RWPE1 (cell line): ENCODE measurements at regions not wholly inside any gene's neighbourhood (a gene's known extent, or its start where the extent isn't known, plus 50 kb on each side); places are given as distances from the start of the nearest gene placed in this dataset.

Source experiments
- CTCF ChIA-PET: fragments of 350-600 bp; sonication (Branson Sonifier 250); formaldehyde crosslinking; extraction: SDS; loops from one replicate; lab custom pipeline; 2021; lab: Yijun Ruan, JAX
- POLR2A ChIA-PET: fragments of 400-600 bp; formaldehyde crosslinking; extraction: SDS; loops from one replicate; lab custom pipeline; 2020; ENCODE audit warnings: antibody characterized with exemption; ENCODE audit not compliant: low non-redundant PET; lab: Yijun Ruan, JAX
- DNase-seq: peaks from one replicate; pipeline ENCODE4 v3.0.0; 2012; ENCODE audit warnings: low spot score
- H3K27ac ChIP-seq: fragments of 450-650 bp; 2 replicates; pipeline ENCODE4 v1.5.1; 2017
- TF ChIP-seq, protein P1 (sequence below): fragments of 450-650 bp; conservative IDR thresholded peaks from 2 replicates; pipeline ENCODE4 v1.5.1; 2017; ENCODE audit warnings: low read depth, mild to moderate bottlenecking

DNA sequence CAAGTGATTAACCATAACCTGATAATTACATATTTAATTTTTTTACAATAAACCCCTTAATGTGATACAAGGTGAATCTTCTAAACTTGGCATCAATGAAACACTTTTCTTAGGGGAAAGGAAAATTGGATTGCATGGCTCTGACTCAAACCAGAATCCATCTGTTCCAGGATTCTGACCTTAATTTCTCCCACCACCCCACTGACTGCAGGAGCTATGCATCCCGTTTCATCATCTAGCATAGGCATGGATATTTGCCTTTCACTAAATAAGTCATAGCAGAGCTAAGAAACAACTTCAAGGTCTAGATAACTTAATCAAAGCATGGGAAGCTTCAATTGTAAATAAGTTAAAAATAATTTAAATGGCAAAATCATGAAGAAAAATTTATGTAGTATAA lies 156.3 kb downstream of the BTC start:
- TF ChIP-seq, protein P1, sequence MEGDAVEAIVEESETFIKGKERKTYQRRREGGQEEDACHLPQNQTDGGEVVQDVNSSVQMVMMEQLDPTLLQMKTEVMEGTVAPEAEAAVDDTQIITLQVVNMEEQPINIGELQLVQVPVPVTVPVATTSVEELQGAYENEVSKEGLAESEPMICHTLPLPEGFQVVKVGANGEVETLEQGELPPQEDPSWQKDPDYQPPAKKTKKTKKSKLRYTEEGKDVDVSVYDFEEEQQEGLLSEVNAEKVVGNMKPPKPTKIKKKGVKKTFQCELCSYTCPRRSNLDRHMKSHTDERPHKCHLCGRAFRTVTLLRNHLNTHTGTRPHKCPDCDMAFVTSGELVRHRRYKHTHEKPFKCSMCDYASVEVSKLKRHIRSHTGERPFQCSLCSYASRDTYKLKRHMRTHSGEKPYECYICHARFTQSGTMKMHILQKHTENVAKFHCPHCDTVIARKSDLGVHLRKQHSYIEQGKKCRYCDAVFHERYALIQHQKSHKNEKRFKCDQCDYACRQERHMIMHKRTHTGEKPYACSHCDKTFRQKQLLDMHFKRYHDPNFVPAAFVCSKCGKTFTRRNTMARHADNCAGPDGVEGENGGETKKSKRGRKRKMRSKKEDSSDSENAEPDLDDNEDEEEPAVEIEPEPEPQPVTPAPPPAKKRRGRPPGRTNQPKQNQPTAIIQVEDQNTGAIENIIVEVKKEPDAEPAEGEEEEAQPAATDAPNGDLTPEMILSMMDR, result no peak
- DNase-seq, result no peak
- POLR2A ChIA-PET, result no interaction called here
- no peak overlapping the region for H3K27ac ChIP-seq
- CTCF ChIA-PET, result no interaction called here

DNA sequence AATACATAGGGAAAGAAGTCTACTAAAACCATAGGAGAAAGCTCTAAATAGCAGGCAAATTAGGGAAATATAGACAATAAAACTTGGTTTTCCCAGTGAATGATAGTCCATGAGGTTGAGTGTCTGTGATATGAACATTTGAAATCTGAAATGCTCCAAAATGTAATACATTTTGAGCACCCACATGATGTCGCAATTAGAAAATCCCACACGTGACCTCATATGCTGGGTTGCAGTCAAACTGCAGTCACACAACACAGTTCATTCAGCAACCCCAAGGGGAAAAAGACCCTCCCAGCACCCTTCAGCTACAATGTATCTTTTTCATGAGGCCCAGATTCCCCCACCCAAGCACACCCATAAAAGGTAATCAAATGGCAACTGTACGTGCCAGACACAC lies 155.6 kb downstream of the BTC start:
- no peak for DNase-seq
- TF ChIP-seq, protein P1, result no peak
- ChIA-PET POLR2A (no interaction called here), CTCF (no interaction called here)
- H3K27ac ChIP-seq, result no peak overlapping the region

DNA sequence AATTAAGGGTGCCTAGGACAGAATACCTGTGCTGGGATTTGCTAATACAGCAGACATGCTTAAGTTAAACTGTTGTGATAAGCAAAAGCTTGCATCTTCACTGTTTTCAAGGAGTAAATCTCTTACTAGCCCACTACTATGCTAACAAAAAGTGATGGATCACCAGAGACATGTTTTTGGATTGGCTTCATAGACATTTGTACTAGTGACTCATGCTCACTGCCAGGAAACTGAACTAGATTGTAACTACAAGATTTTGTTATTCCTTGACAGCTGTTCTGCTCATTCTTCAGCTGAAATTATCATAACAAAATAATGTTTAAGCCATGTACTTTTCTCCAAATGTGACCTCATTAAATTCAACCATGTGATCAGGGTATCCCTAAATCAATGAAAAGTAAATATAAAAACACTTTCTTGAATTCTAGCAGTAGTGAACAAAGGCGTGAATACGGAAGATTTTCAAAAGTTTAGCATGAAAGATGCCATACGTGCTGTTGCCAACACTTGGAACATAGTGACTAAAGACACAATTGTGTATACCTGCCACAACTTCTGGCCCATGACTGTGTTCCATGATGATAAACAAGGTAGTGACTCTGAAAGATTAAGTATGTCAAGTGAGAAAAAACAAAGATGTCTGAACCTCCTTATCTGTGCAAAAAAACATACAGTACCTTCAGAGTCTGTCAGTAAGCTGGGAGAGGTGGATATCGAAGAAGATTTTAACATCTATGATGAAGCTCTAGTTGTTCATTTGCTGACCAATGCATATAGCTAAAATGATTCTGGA lies 154.0 kb downstream of the BTC start:
- CTCF ChIA-PET, result interaction anchor here (0.7 to 1.5 kb wide), 2 partner anchors 15 to 35 kb away, joined by 3 read pairs; no protein-coding TSS in a partner anchor
- POLR2A ChIA-PET, result no interaction called here
- DNase-seq, result no peak
- TF ChIP-seq, protein P1, result no peak
- H3K27ac ChIP-seq, result no peak overlapping the region

DNA sequence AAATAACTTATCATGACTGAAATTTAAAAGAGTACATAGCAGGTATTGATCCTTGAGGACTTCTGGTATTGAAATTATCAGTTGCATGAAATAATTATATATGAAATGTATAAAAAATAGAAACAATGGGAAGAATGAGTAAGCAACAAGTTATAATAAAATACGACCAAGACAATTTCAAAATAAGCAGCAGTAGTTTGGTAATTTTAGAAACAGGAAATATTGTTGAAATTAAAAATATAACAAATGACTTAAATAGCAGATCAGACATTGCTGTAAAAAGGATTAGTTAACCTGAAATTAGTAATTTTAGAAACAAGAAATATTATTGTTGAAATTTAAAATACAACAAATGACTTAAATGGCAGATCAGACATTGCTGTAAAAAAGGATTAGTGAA lies 152.3 kb downstream of the BTC start:
- CTCF ChIA-PET, result interaction anchor here (1.5 kb wide), 1 partner anchor 17 kb away, joined by 3 read pairs; no protein-coding TSS in a partner anchor
- POLR2A ChIA-PET, result no interaction called here
- DNase-seq, result no peak
- no peak overlapping the region for H3K27ac ChIP-seq
- TF ChIP-seq, protein P1, result no peak

DNA sequence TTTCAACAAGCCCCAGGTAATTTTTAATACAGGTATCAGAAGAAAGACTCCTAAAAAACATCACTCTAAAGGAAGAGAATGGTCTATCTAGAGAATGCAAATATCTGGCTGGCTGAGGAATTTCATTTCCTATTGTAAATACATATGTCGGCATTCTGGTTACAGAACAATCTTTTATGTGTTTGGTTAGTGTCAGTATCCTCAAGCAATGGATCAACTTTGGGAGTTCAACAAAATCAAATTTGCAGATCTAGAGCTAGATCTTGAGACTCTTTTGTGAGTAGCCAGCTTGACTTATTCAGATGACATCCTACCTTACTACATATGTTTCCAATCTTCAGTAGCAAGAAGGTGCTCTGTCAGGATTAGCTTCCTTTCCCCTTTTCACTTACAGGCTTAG lies 145.1 kb downstream of the BTC start:
- H3K27ac ChIP-seq, result no peak overlapping the region
- CTCF ChIA-PET, result no interaction called here
- DNase-seq, result no peak
- POLR2A ChIA-PET, result no interaction called here
- TF ChIP-seq, protein P1, result no peak

DNA sequence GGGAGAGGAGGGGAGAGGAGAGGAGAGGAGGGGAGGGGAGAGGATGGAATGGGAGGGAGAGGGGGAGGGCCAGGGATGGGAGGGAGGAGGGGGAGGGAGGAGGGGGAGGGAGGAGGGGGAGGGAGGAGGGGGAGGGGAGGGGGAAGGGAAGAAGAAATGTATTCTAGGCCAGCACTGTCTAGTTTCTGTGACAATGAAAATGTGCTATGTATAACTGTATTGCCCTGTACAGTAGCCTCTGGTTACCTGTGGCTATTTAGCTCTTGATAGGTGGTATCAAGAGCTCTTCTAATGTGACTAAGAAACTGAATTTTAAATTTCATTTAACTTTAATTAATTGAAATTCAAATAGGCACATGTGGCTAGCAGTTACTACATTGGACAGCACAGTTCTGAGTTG lies 143.1 kb downstream of the BTC start:
- no peak for DNase-seq
- ChIA-PET CTCF (no interaction called here), POLR2A (interaction anchor here (0.6 kb wide), 1 partner anchor 107 kb away, joined by 3 read pairs; no protein-coding TSS in a partner anchor)
- H3K27ac ChIP-seq, result no peak overlapping the region
- TF ChIP-seq, protein P1, result no peak
